ENCODE measurements at regions not wholly inside any gene's neighbourhood (a gene's known extent, or its start where the extent isn't known, plus 50 kb on each side); places are given as distances from the start of the nearest gene placed in this dataset.
"Not testable (repeated sequence)": the region's sequence is repeated elsewhere in the genome, so short reads cannot be mapped to it uniquely, and the experiment has no call there.

GRCh38 chr17:62275290-62275689 lies 105.1 kb upstream of the EFCAB3 start:
- TF ChIP-seq GATAD2A (CRISPR knock-in tag; IDR thresholded peaks at IDR 0.05); POLR2A (IDR thresholded peaks at IDR 0.05; ENCODE audit: insufficient read depth in 1 of 2, low read depth in 2 of 2, low read length in 2 of 2): not testable (repeated sequence)

Measured in HepG2 (cell line).